GM20431 (cell line): ENCODE measurements at regions not wholly inside any gene's neighbourhood (a gene's known extent, or its start where the extent isn't known, plus 50 kb on each side); places are given as distances from the start of the nearest gene placed in this dataset.
"Not testable (repeated sequence)": the region's sequence is repeated elsewhere in the genome, so short reads cannot be mapped to it uniquely, and the experiment has no call there.

Experiments used
- in situ Hi-C: fragments of 300-500 bp; cut with MseI, MboI; formaldehyde crosslinking; loops from one replicate; pipeline ENCODE4 v1.15.0; 2020; ENCODE audit warnings: low sequenced_read_pairs; ENCODE audit not compliant: unreplicated experiment

- in situ Hi-C loops: not testable (repeated sequence)
Measured at GRCh38 chr12:131268123-131268522, 314.4 kb downstream of the ADGRD1 start.

DNA sequence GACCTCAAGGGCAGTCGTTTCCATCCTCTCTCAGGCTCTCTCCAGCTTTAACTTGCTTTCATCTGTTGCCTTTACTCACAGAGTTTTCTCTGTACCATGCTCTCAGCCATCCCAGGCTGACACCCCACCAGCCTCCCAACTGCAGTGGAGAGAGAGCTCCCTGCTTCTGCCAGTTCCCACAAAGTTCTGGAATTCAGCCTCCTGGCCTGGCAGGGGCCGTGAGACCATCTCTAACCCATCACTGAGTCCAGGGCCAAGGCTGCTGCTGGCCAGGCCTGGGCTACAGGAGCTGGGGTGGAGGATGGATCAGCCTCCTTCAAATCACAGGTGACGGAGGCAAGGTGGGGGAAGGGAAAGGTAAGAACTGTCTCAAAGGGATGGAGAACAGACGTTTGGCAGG, 314.9 kb downstream of the ADGRD1 start:
- in situ Hi-C loops: not testable (repeated sequence)

DNA sequence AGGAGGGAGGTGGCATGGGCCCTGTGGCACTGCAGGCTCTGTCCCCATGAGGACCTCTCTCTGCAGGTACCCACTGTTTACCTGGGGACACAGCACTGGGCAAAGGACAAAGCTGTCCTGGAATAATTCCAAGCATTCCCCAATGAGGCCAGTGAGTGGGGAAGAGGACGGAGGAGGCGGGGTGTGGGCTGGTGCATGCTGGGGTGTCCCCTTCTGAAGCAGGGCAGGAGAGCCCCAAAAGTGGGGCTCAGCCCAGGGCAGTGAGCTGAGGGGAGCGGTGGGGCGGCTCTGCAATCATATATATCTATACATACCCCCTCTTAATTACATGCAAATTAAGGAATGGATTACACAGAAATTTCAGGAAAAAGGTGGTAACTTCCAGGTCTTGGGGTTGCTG, 315.8 kb downstream of the ADGRD1 start:
- in situ Hi-C loops: no loop called here

- in situ Hi-C loops: not testable (repeated sequence)
Measured at GRCh38 chr12:131269977-131270376, 316.3 kb downstream of the ADGRD1 start.

DNA sequence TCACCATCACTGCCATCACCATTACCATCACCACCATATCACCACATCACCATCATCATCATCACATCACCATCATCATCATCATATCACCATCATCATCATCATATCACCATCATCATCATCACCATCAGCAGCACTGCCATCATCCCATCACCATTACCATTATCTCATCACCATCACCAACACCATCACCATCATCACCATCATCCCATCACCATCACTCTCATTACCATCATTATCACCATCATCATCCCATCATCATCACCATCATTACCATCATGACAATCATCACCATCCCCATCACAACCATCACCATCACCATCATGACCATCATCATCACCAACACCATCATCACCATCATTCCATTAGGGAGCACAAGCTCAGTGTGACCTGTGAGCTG, 318.0 kb downstream of the ADGRD1 start:
- in situ Hi-C loops: no loop called here

GRCh38 chr12:131272283-131272814, 318.6 kb downstream of the ADGRD1 start:
- in situ Hi-C loops: not testable (repeated sequence)

GRCh38 chr12:131273291-131273845, 319.7 kb downstream of the ADGRD1 start:
- in situ Hi-C loops: no loop called here

- in situ Hi-C loops: no loop called here
Measured at GRCh38 chr12:131274061-131274460, 320.4 kb downstream of the ADGRD1 start.

DNA sequence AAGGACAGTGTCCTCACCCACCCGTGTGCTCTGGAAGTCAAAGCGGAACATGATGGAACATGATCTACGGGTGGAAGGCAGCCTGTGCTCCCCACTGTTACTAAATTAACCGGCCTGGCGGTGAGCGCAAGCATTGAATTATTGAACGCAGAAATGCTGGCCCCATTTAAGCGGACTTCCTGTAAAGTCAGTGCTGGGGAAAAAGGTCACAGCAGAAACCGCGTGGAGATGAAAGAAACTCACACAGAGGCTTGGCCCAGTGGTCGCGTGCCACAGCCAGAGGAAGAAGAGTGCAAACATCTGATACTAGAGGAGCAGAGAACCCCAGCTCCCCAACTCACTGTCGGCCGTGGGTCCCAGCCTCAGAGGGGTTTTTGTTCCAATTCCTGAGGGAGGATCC, 321.2 kb downstream of the ADGRD1 start:
- in situ Hi-C loops: no loop called here

GRCh38 chr12:131275824-131276223, 322.1 kb downstream of the ADGRD1 start:
- in situ Hi-C loops: no loop called here

GRCh38 chr12:131276501-131277185, 322.9 kb downstream of the ADGRD1 start:
- in situ Hi-C loops: no loop called here

DNA sequence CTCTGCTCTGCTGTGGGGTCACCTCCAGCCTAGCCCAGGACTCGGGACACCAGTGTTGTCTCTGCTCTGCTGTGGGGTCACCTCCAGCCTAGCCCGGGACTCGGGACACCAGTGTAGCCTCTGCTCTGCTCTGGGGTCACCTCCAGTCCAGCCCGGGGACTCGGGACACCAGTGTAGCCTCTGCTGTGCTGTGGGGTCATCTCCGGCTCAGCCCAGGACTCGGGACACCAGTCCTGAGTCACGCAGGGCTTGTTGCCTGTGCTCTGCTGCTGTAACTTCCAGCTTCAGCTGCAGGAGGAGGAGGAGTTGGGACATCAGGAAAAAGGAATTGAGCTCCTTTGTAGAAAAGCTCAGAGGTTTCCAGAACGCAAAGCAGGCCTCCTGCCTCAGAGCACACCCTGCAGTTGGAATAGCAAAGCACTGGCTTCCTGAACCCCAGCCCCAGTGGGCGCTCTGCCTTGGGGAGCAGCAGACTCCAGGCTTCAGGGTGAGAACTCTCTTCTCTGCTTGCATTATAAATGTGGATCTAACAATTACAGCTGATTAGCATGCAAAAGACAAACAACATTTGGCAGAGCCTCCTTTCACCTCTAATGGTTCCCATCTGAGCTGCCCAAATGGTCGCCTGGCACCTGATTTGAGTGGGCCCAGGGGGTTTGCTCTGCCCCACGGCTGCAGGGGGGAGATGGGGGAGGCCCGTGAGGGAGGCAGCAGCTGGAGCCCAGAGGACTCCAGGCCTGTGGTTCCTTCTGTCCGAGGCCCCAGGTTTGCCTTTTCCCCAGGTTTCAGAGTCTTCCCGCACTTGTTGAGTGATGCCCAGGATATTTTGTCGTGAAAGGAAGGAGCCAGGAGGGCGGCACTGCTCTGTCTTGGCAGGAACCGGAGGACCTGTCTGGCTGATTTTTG, 323.7 kb downstream of the ADGRD1 start:
- in situ Hi-C loops: not testable (repeated sequence)

DNA sequence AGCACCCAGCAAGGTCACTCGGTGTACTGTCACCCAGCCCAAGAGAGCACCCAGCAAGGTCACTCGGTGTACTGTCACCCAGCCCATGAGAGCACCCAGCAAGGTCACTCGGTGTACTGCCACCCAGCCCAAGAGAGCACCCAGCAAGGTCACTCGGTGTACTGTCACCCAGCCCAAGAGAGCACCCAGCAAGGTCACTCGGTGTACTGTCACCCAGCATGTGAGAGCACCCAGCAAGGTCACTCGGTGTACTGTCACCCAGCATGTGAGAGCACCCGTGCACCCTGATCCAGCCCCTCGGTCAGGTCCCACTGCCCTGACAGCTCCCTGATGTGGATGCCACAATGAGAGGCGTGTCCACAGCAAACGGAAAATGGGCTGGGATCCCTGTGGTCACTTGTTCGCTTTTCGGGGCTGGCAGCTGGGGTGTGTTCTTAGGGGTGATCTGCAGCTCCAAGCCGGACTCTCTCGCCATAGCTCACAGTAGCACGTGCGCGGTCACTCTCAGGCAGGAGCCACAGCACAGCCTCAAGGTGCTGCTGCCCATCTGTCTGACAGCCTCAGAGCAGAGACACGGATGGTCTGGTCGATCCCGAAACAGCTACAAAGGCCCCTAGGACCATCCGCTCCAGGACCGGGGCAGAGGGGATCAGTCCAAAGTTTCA, 324.9 kb downstream of the ADGRD1 start:
- in situ Hi-C loops: not testable (repeated sequence)

DNA sequence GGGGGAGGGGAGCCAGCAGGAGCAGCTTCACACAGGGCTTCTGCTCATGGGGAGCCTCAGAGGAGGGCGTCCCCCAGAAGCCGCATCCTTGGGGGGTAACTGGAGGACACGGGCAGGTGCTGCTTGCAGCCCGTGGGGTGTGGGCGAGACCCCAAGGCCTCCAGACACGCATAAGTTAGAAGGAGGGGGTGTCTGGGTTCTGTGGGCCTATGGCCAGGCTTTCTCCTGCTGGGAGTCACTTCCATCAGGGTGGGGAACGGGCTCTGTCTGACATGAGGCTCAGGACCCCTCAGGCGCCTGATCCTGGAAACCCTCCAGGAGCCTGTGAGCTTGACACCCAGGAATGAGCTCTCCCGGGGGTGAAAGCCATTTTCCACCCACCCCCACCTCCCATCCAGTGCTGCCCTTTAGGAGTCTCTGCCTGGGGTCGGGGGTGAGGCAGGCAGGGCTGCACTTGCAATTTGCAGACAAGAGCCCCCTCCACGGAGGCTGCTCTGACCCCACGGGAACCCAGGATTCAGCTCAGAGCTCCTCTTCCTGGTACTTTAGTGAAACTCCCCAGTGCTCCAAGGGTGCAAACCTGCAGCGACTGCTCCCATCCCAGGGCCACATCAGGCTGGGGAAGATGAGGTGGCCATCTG, 325.7 kb downstream of the ADGRD1 start:
- in situ Hi-C loops: no loop called here

GRCh38 chr12:131280426-131280825, 326.7 kb downstream of the ADGRD1 start:
- in situ Hi-C loops: no loop called here

DNA sequence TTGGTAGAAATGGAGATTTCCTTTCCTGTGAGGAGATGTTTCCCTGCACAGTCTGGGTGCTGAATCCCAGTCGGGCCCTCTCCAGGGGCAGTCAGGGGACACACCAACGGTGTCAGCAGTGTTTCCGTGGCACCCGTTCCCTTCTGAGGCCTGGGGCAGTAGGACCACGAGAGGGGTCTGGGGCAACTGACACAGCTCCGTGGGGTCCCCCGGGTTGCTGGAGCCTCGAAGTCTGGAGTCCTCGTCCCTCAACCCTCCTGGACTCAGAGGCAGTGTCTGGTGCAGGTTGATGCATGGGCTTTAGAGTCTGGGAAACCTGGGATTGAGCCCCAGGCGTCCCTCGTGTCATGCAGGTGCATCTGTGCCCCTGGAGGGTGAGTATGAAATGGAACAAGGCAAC, 327.3 kb downstream of the ADGRD1 start:
- in situ Hi-C loops: no loop called here

DNA sequence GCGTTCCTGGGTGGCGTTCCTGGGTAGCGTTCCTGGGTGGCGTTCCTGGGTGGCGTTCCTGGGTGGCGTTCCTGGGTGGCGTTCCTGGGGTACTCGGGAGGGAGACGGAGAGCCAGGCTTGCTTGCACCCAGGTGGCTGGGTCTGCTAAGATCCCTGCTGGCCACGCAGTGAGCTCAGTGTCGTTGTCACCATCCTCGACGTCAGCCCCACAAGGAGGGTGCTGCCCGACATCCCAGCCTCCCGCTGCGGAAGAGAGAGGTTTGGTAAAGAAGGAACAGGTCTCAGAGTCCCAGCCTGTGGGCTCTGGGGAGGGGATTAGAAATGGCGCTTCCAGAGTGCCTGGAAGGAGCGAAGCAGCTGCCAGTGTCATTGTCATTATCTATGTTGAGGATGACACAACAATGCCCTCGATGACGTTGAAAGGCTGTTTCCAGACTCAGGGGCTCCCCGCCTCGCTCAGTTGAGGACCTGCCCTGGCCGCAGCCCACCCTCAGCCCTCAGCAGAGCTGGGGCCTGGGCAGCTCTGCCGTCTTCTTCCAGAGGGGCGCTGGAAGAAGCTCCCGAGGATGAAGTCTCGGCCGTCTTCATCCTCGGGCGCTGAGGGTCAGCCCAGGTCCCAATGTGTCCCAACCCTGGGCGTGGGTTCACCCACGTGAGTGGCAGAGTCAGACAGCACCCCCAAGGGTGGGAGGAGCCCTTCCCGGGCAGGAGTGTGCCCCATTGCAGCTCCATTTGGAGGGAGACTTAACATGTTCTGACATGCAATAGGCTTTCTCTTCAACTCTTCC, 328.8 kb downstream of the ADGRD1 start:
- in situ Hi-C loops: no loop called here

- in situ Hi-C loops: no loop called here
Measured at GRCh38 chr12:131283191-131283861, 329.6 kb downstream of the ADGRD1 start.
